Lung (tissue), 9 donors: ENCODE measurements at regions not wholly inside any gene's neighbourhood (a gene's known extent, or its start where the extent isn't known, plus 50 kb on each side); places are given as distances from the start of the nearest gene placed in this dataset.
"Not testable (repeated sequence)": the region's sequence is repeated elsewhere in the genome, so short reads cannot be mapped to it uniquely, and the experiment has no call there.

Experiments
- ATAC-seq: fragments of 200-7000 bp; cut with Tn5 transposase; one replicate; pipeline ENCODE4 v1.9.1; 2020; ENCODE audit warnings: moderate number of reproducible peaks; ENCODE audit not compliant: insufficient read depth, low FRiP score
- DNase-seq, 3 donors: peaks; one replicate each; pipeline ENCODE4 v3.0.0-alpha.2; 2013 to 2017
- H3K27ac ChIP-seq, 2 donors: one replicate each; pipeline ENCODE4 v1.5.1; 2013; ENCODE audit warnings: mild to moderate bottlenecking in 2 of 2, moderate library complexity in 2 of 2, control low read depth in 1 of 2, inconsistent platforms in 1 of 2, low read depth in 1 of 2, low read length in 1 of 2
- H3K27me3 ChIP-seq, 3 donors: one replicate each; pipeline ENCODE4 v1.5.1; 2013; ENCODE audit warnings: low read length in 2 of 3; ENCODE audit not compliant: control insufficient read depth in 3 of 3, insufficient read depth in 3 of 3
- H3K36me3 ChIP-seq, 4 donors: one replicate each; pipeline ENCODE4 v1.5.1; 2013; ENCODE audit warnings: low read length in 4 of 4, mild to moderate bottlenecking in 1 of 4, moderate library complexity in 1 of 4; ENCODE audit not compliant: control insufficient read depth in 4 of 4, insufficient read depth in 4 of 4
- H3K4me1 ChIP-seq, 5 donors: one replicate each; pipeline ENCODE4 v1.5.1; 2013; ENCODE audit warnings: low read length in 5 of 5, mild to moderate bottlenecking in 2 of 5, moderate library complexity in 1 of 5; ENCODE audit not compliant: control insufficient read depth in 5 of 5, insufficient read depth in 5 of 5
- H3K4me3 ChIP-seq: one replicate; pipeline ENCODE4 v1.5.1; 2013; ENCODE audit warnings: mild to moderate bottlenecking, control low read depth, moderate library complexity
- H3K9ac ChIP-seq, 2 donors: one replicate each; pipeline ENCODE4 v1.5.1; 2013; ENCODE audit warnings: low read length in 2 of 2, control low read depth in 1 of 2; ENCODE audit not compliant: insufficient read depth in 1 of 2
- H3K9me3 ChIP-seq, 4 donors: one replicate each; pipeline ENCODE4 v1.5.1; 2013; ENCODE audit warnings: low read length in 3 of 4, mild to moderate bottlenecking in 1 of 4, moderate library complexity in 1 of 4; ENCODE audit not compliant: control insufficient read depth in 4 of 4, insufficient read depth in 3 of 4
- WGBS, 2 donors: extraction: QIAGEN DNeasy Blood & Tissue Kit; methylation state at CpG; one replicate each; pipeline ENCODE4 v1.1.7; 2013; 5-methylcytosine and 5-hydroxymethylcytosine counted together
- donor health status: Bipolar disorder and iron deficiency.
- donor health status: healthy.
- donor health status: DM: yes; HTN: yes; CAD: no.

DNA sequence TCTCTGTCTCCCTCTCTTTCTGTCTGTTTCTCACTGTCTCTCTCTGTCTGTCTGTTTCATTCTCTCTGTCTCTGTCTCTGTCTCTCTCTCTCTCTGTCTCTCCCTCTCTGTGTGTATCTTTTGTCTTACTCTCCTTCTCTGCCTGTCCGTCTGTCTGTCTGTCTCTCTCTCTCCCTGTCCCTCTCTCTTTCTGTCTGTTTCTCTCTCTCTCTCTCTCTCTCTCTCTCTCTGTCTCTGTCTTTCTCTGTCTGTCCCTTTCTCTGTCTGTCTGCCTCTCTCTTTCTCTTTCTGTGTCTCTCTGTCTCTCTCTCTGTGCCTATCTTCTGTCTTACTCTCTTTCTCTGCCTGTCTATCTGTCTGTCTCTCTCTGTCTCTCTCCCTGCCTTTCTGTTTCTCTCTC, 2288.4 kb upstream of the TPTE start:
- H3K4me3 ChIP-seq, H3K4me1 ChIP-seq, H3K9ac ChIP-seq, H3K9me3 ChIP-seq, H3K27me3 ChIP-seq, ATAC-seq, H3K36me3 ChIP-seq, DNase-seq, H3K27ac ChIP-seq: not testable (repeated sequence)
- 50 to 67% methylated on average over 1 of the region's 1 CpG for WGBS, 2 donors

DNA sequence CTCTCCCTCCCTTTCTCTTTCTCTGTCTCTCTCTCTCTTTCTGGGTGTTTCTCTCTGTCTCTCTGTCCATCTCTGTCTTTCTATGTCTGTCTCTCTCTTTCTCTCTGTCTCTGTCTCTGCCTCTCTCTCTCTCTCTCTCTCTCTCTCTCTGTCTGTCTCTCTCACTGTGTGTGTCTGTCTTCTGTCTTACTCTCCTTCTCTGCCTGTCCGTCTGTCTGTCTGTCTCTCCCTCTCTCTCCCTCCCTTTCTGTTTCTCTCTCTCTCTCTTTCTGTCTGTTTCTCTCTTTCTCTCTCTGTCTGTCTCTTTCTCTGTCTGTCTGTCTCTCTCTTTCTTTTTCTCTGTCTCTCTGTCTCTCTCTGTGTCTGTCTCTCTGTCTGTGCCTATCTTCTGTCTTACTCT, 2287.3 kb upstream of the TPTE start:
- H3K9ac ChIP-seq, H3K27ac ChIP-seq, H3K4me1 ChIP-seq, H3K27me3 ChIP-seq, H3K4me3 ChIP-seq, DNase-seq, ATAC-seq, H3K9me3 ChIP-seq, H3K36me3 ChIP-seq: not testable (repeated sequence)
- WGBS, 2 donors: 88 to 100% methylated on average over 1 of the region's 1 CpG

DNA sequence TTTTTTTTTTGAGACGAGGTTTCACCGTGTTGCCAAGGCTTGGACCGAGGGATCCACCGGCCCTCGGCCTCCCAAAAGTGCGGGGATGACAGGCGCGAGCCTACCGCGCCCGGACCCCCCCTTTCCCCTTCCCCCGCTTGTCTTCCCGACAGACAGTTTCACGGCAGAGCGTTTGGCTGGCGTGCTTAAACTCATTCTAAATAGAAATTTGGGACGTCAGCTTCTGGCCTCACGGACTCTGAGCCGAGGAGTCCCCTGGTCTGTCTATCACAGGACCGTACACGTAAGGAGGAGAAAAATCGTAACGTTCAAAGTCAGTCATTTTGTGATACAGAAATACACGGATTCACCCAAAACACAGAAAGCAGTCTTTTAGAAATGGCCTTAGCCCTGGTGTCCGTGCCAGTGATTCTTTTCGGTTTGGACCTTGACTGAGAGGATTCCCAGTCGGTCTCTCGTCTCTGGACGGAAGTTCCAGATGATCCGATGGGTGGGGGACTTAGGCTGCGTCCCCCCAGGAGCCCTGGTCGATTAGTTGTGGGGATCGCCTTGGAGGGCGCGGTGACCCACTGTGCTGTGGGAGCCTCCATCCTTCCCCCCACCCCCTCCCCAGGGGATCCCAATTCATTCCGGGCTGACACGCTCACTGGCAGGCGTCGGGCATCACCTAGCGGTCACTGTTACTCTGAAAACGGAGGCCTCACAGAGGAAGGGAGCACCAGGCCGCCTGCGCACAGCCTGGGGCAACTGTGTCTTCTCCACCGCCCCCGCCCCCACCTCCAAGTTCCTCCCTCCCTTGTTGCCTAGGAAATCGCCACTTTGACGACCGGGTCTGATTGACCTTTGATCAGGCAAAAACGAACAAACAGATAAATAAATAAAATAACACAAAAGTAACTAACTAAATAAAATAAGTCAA, 2276.4 kb upstream of the TPTE start:
- not testable (repeated sequence) for DNase-seq, H3K9ac ChIP-seq, H3K36me3 ChIP-seq, H3K9me3 ChIP-seq, H3K27ac ChIP-seq, H3K4me3 ChIP-seq, H3K27me3 ChIP-seq, H3K4me1 ChIP-seq
- WGBS, 2 donors: no CpG with 5 or more reads among the region's 49 CpGs
- ATAC-seq: peak; percentile 69

DNA sequence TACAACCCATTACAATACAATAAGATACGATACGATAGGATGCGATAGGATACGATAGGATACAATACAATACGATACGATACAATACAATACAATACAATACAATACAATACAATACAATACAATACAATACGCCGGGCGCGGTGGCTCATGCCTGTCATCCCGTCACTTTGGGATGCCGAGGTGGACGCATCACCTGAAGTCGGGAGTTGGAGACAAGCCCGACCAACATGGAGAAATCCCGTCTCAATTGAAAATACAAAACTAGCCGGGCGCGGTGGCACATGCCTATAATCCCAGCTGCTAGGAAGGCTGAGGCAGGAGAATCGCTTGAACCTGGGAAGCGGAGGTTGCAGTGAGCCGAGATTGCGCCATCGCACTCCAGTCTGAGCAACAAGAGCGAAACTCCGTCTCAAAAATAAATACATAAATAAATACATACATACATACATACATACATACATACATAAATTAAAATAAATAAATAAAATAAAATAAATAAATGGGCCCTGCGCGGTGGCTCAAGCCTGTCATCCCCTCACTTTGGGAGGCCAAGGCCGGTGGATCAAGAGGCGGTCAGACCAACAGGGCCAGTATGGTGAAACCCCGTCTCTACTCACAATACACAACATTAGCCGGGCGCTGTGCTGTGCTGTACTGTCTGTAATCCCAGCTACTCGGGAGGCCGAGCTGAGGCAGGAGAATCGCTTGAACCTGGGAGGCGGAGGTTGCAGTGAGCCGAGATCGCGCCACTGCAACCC, 2275.6 kb upstream of the TPTE start:
- not testable (repeated sequence) for H3K9ac ChIP-seq, H3K36me3 ChIP-seq, DNase-seq, H3K9me3 ChIP-seq, H3K4me1 ChIP-seq, H3K4me3 ChIP-seq, H3K27me3 ChIP-seq, H3K27ac ChIP-seq
- no CpG with 5 or more reads among the region's 40 CpGs for WGBS, 2 donors
- peak; percentile 71 for ATAC-seq

DNA sequence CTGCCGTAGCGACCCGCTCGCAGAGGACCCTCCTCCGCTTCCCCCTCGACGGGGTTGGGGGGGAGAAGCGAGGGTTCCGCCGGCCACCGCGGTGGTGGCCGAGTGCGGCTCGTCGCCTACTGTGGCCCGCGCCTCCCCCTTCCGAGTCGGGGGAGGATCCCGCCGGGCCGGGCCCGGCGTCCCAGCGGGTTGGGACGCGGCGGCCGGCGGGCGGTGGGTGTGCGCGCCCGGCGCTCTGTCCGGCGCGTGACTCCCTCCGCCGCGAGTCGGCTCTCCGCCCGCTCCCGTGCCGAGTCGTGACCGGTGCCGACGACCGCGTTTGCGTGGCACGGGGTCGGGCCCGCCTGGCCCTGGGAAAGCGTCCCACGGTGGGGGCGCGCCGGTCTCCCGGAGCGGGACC, 2269.7 kb upstream of the TPTE start:
- H3K4me3 ChIP-seq, H3K27me3 ChIP-seq, H3K36me3 ChIP-seq, ATAC-seq, H3K27ac ChIP-seq, H3K9me3 ChIP-seq, H3K4me1 ChIP-seq, H3K9ac ChIP-seq, DNase-seq: not testable (repeated sequence)
- no CpG with 5 or more reads among the region's 64 CpGs for WGBS, 2 donors

DNA sequence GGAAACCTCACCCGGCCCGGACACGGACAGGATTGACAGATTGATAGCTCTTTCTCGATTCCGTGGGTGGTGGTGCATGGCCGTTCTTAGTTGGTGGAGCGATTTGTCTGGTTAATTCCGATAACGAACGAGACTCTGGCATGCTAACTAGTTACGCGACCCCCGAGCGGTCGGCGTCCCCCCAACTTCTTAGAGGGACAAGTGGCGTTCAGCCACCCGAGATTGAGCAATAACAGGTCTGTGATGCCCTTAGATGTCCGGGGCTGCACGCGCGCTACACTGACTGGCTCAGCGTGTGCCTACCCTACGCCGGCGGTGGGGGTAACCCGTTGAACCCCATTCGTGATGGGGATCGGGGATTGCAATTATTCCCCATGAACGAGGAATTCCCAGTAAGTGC, 2266.3 kb upstream of the TPTE start:
- not testable (repeated sequence) for H3K9ac ChIP-seq, H3K9me3 ChIP-seq, H3K4me1 ChIP-seq, H3K27ac ChIP-seq, DNase-seq, H3K27me3 ChIP-seq, H3K36me3 ChIP-seq, H3K4me3 ChIP-seq, ATAC-seq
- no CpG with 5 or more reads among the region's 30 CpGs for WGBS, 2 donors

DNA sequence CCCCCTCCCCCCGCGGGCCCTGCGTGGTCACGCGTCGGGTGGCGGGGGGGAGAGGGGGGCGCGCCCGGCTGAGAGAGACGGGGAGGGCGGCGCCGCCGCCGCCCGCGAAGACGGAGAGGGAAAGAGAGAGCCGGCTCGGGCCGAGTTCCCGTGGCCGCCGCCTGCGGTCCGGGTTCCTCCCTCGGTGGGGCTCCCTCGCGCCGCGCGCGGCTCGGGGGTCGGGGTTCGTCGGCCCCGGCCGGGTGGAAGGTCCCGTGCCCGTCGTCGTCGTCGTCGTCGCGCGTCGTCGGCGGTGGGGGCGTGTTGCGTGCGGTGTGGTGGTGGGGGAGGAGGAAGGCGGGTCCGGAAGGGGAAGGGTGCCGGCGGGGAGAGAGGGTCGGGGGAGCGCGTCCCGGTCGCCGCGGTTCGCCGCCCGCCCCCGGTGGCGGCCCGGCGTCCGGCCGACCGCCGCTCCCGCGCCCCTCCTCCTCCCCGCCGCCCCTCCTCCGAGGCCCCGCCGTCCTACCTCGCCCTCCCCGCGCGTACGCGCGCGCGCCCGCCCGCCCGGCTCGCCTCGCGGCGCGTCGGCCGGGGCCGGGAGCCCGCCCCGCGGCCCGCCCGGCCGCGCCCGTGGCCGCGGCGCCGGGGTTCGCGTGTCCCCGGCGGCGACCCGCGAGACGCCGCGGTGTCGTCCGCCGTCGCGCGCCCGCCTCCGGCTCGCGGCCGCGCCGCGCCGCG, 2264.1 kb upstream of the TPTE start:
- not testable (repeated sequence) for H3K9me3 ChIP-seq, H3K4me3 ChIP-seq, H3K4me1 ChIP-seq, H3K27ac ChIP-seq, H3K27me3 ChIP-seq, ATAC-seq, H3K36me3 ChIP-seq, H3K9ac ChIP-seq
- WGBS, 2 donors: 43% methylated on average over 36 of the region's 143 CpGs; no CpG with 5 or more reads in 1 of the 2 donors
- DNase-seq: peak in 2 of 3 donors; percentile 2 to 11
